SK-N-SH (cell line): ENCODE measurements at regions not wholly inside any gene's neighbourhood (a gene's known extent, or its start where the extent isn't known, plus 50 kb on each side); places are given as distances from the start of the nearest gene placed in this dataset.

Experiments
- CTCF ChIA-PET: fragments of 300-600, 350-600 bp; formaldehyde crosslinking; extraction: SDS; loops from one replicate; lab custom pipeline; 2021; lab: Yijun Ruan, JAX
- POLR2A ChIA-PET: fragments of 350-600 bp; sonication (Branson Sonifier 250); formaldehyde crosslinking; extraction: SDS; loops from one replicate; lab custom pipeline; 2020; ENCODE audit warnings: antibody characterized with exemption, inconsistent platforms; lab: Yijun Ruan, JAX
- DNase-seq: peaks from one replicate; pipeline ENCODE4 v3.0.0; 2012
- H2AFZ ChIP-seq: fragments of 200-600 bp; sonication (generic); 2 replicates; pipeline ENCODE4 v1.8.1; 2016; ENCODE audit warnings: antibody characterized with exemption, mild to moderate bottlenecking, low read depth
- H3F3A ChIP-seq: fragments of 200-600 bp; sonication (generic); replicated peaks from 2 replicates; pipeline ENCODE3; 2016; ENCODE audit warnings: antibody characterized with exemption, mild to moderate bottlenecking; ENCODE audit not compliant: insufficient read depth
- H3K27ac ChIP-seq, 2 experiments: fragments of 200-500 bp in 1 of 2; fragments of 200-600 bp in 1 of 2; sonication (Bioruptor generic) in 1 of 2; sonication (generic), shearing (Covaris generic) in 1 of 2; 2 replicates each; pipeline versions ENCODE4 v1.5.1 to v1.6.1; 2014 to 2016; ENCODE audit warnings: low read depth in 2 of 2, inconsistent platforms in 1 of 2, low read length in 1 of 2, mild to moderate bottlenecking in 1 of 2, mixed read lengths in 1 of 2
- H3K27me3 ChIP-seq: fragments of 200-600 bp; sonication (generic), shearing (Covaris generic); 2 replicates; pipeline ENCODE4 v1.6.1; 2016; ENCODE audit warnings: mixed run types; ENCODE audit not compliant: insufficient read depth
- H3K36me3 ChIP-seq, 2 experiments: fragments of 200-500 bp in 1 of 2; fragments of 200-600 bp in 1 of 2; sonication (Bioruptor generic) in 1 of 2; sonication (generic) in 1 of 2; replicated peaks in 1 of 2; 2 replicates each; pipeline versions ENCODE3 to v1.5.1; 2014 to 2016; ENCODE audit warnings: low read length in 1 of 2, mild to moderate bottlenecking in 1 of 2; ENCODE audit not compliant: insufficient read depth in 2 of 2, control insufficient read depth in 1 of 2
- H3K4me1 ChIP-seq, 2 experiments: fragments of 200-500 bp in 1 of 2; fragments of 200-600 bp in 1 of 2; sonication (Bioruptor generic) in 1 of 2; sonication (generic), shearing (Covaris generic) in 1 of 2; 2 replicates each; pipeline versions ENCODE4 v1.5.1 to v1.6.1; 2014 to 2016; ENCODE audit warnings: low read depth in 1 of 2, low read length in 1 of 2, mixed run types in 1 of 2; ENCODE audit not compliant: insufficient read depth in 2 of 2, control insufficient read depth in 1 of 2
- H3K4me2 ChIP-seq: fragments of 200-600 bp; sonication (generic), shearing (Covaris generic); 2 replicates; pipeline ENCODE4 v1.6.1; 2017; ENCODE audit warnings: mixed run types
- H3K4me3 ChIP-seq, 2 experiments: fragments of 200-500 bp in 1 of 2; fragments of 200-600 bp in 1 of 2; sonication (Bioruptor generic) in 1 of 2; sonication (generic), shearing (Covaris generic) in 1 of 2; 2 replicates each; pipeline versions ENCODE4 v1.5.1 to v1.8.1; 2014 to 2016; ENCODE audit warnings: low read depth in 2 of 2, inconsistent platforms in 1 of 2, low read length in 1 of 2, mild to moderate bottlenecking in 1 of 2, mixed read lengths in 1 of 2, moderate library complexity in 1 of 2
- H3K79me2 ChIP-seq: fragments of 200-600 bp; sonication (generic); 2 replicates; pipeline ENCODE4 v1.8.1; 2017; ENCODE audit warnings: mild to moderate bottlenecking; ENCODE audit not compliant: insufficient read depth
- H3K9ac ChIP-seq: fragments of 200-600 bp; sonication (generic); 2 replicates; pipeline ENCODE4 v1.6.1; 2017; ENCODE audit warnings: mixed run types
- H3K9me2 ChIP-seq: fragments of 200-600 bp; sonication (generic); 2 replicates; pipeline ENCODE4 v1.6.1; 2017; ENCODE audit warnings: mixed run types
- H3K9me3 ChIP-seq: fragments of 200-600 bp; sonication (generic); 2 replicates; pipeline ENCODE4 v1.6.1; 2017; ENCODE audit warnings: mixed run types, mild to moderate bottlenecking, moderate library complexity
- H4K20me1 ChIP-seq: fragments of 200-600 bp; sonication (generic); 2 replicates; pipeline ENCODE4 v1.6.1; 2017; ENCODE audit warnings: mild to moderate bottlenecking, mixed run types; ENCODE audit not compliant: insufficient read depth
- CHD2 ChIP-seq: fragments of 150-350 bp; IDR thresholded peaks from 2 replicates; pipeline ENCODE4 v1.6.1; 2018; ENCODE audit warnings: low read length; ENCODE audit not compliant: partially characterized antibody
- EP300 ChIP-seq, 2 experiments: IDR thresholded peaks; 2 replicates each; pipeline versions ENCODE4 v1.4.0 to v1.6.1; 2012; ENCODE audit warnings: borderline replicate concordance in 1 of 2, low read depth in 1 of 2, low read length in 1 of 2
- EZH2phosphoT487 ChIP-seq: fragments of 200-600 bp; sonication (generic); IDR thresholded peaks from 2 replicates; pipeline ENCODE4 v1.6.1; 2017; ENCODE audit warnings: low read depth, mixed run types, mild to moderate bottlenecking, antibody characterized with exemption, moderate library complexity, borderline replicate concordance
- FOXJ3 ChIP-seq: sonication (generic); formaldehyde crosslinking; IDR thresholded peaks from 2 replicates; pipeline ENCODE4 v1.5.1; 2020; ENCODE audit warnings: mild to moderate bottlenecking, missing genetic modification reagents
- FOXM1 ChIP-seq: IDR thresholded peaks from 2 replicates; pipeline ENCODE4 v1.4.0; 2012; ENCODE audit warnings: low read depth, mild to moderate bottlenecking
- GATA2 ChIP-seq: sonication (generic); formaldehyde crosslinking; IDR thresholded peaks from 2 replicates; pipeline ENCODE4 v1.5.0; 2020; ENCODE audit warnings: mild to moderate bottlenecking, missing genetic modification reagents
- MAX ChIP-seq: IDR thresholded peaks from 2 replicates; pipeline ENCODE4 v1.4.0; 2012; ENCODE audit warnings: low read depth
- MEF2A ChIP-seq: IDR thresholded peaks from 2 replicates; pipeline ENCODE4 v1.4.0; 2012; ENCODE audit warnings: low read depth, borderline replicate concordance
- MXI1 ChIP-seq: IDR thresholded peaks from 2 replicates; pipeline ENCODE4 v1.6.1; 2012; ENCODE audit warnings: mild to moderate bottlenecking, low read depth, low read length, improper control_type of control experiment
- NFIC ChIP-seq: IDR thresholded peaks from 2 replicates; pipeline ENCODE4 v1.4.0; 2012; ENCODE audit warnings: borderline replicate concordance
- NRF1 ChIP-seq: IDR thresholded peaks from 2 replicates; pipeline ENCODE4 v1.6.1; 2012; ENCODE audit warnings: low read depth, mild to moderate bottlenecking, low read length
- PBX3 ChIP-seq: IDR thresholded peaks from 2 replicates; pipeline ENCODE4; 2012
- RAD21 ChIP-seq: IDR thresholded peaks from 2 replicates; pipeline ENCODE4 v1.6.1; 2012; ENCODE audit warnings: mild to moderate bottlenecking, low read length
- RCOR1 ChIP-seq: fragments of 150-350 bp; IDR thresholded peaks from 2 replicates; pipeline ENCODE4 v1.6.1; 2017; ENCODE audit warnings: antibody characterized with exemption, low read length
- RFX5 ChIP-seq: IDR thresholded peaks from 2 replicates; pipeline ENCODE4 v1.6.1; 2012; ENCODE audit warnings: mild to moderate bottlenecking, improper control_type of control experiment, low read length
- SIN3A ChIP-seq: IDR thresholded peaks from 2 replicates; pipeline ENCODE4 v1.6.1; 2012; ENCODE audit warnings: low read depth, mild to moderate bottlenecking, low read length, moderate library complexity, borderline replicate concordance
- TAF1 ChIP-seq: IDR thresholded peaks from 2 replicates; pipeline ENCODE4 v1.6.1; 2012; ENCODE audit warnings: low read depth, mild to moderate bottlenecking, low read length, moderate library complexity, borderline replicate concordance
- USF2 ChIP-seq: fragments of 150-350 bp; IDR thresholded peaks from 2 replicates; pipeline ENCODE4 v1.6.1; 2017; ENCODE audit warnings: antibody characterized with exemption, low read length, low read depth, borderline replicate concordance
- YY1 ChIP-seq: IDR thresholded peaks from 2 replicates; pipeline ENCODE4 v1.4.0; 2012; ENCODE audit warnings: low read depth, mild to moderate bottlenecking
- WGBS: methylation state at CpG from one replicate; pipeline ENCODE4 v1.1.6; 2017; ENCODE audit warnings: low lambda C conversion rate; 5-methylcytosine and 5-hydroxymethylcytosine counted together
- TF ChIP-seq, protein P1 (sequence below): IDR thresholded peaks from 2 replicates; pipeline ENCODE4 v1.6.1; 2012; ENCODE audit warnings: mild to moderate bottlenecking, low read depth, low read length, moderate library complexity
- TF ChIP-seq, protein P2 (sequence below): fragments of 200-600 bp; sonication (generic); IDR thresholded peaks from 2 replicates; pipeline ENCODE4 v1.6.1; 2017; ENCODE audit warnings: antibody characterized with exemption, mild to moderate bottlenecking, moderate library complexity

- H3K9me2 ChIP-seq: no peaks in the 10 kb centered on the region
- no peaks in the 10 kb centered on the region for H3F3A ChIP-seq
- no peaks in the 10 kb centered on the region for H3K9me3 ChIP-seq
- no peaks in the 10 kb centered on the region for H4K20me1 ChIP-seq
- H3K36me3 ChIP-seq: no peaks in the 10 kb centered on the region
- CTCF ChIA-PET: no interaction called here
- POLR2A ChIA-PET: no interaction called here
- TF ChIP-seq, protein P1, sequence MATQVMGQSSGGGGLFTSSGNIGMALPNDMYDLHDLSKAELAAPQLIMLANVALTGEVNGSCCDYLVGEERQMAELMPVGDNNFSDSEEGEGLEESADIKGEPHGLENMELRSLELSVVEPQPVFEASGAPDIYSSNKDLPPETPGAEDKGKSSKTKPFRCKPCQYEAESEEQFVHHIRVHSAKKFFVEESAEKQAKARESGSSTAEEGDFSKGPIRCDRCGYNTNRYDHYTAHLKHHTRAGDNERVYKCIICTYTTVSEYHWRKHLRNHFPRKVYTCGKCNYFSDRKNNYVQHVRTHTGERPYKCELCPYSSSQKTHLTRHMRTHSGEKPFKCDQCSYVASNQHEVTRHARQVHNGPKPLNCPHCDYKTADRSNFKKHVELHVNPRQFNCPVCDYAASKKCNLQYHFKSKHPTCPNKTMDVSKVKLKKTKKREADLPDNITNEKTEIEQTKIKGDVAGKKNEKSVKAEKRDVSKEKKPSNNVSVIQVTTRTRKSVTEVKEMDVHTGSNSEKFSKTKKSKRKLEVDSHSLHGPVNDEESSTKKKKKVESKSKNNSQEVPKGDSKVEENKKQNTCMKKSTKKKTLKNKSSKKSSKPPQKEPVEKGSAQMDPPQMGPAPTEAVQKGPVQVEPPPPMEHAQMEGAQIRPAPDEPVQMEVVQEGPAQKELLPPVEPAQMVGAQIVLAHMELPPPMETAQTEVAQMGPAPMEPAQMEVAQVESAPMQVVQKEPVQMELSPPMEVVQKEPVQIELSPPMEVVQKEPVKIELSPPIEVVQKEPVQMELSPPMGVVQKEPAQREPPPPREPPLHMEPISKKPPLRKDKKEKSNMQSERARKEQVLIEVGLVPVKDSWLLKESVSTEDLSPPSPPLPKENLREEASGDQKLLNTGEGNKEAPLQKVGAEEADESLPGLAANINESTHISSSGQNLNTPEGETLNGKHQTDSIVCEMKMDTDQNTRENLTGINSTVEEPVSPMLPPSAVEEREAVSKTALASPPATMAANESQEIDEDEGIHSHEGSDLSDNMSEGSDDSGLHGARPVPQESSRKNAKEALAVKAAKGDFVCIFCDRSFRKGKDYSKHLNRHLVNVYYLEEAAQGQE: no peak
- TF ChIP-seq YY1: no peak
- no peak for TF ChIP-seq EZH2phosphoT487
- no peak overlapping the region for H2AFZ ChIP-seq
- no peak overlapping the region for H3K4me2 ChIP-seq
- no peak for DNase-seq
- no peak overlapping the region for H3K27ac ChIP-seq
- no peaks in the 10 kb centered on the region for H3K4me1 ChIP-seq
- no peaks in the 10 kb centered on the region for H3K79me2 ChIP-seq
- H3K27me3 ChIP-seq: no peaks in the 10 kb centered on the region
- H3K9ac ChIP-seq: no peak overlapping the region
- WGBS: 45% methylated on average over 2 of the region's 2 CpGs
- H3K4me3 ChIP-seq: no peak overlapping the region
These were observed 341.2 kb upstream of the MAP3K7 start for GRCh38 chr6:90928051-90928450.

- Histone ChIP-seq H3K27ac (no peak overlapping the region), H3K79me2 (no peaks in the 10 kb centered on the region), H3K9me3 (no peaks in the 10 kb centered on the region), H2AFZ (no peak overlapping the region), H3K4me3 (no peak overlapping the region), H3K4me1 (no peaks in the 10 kb centered on the region), H3K4me2 (no peak overlapping the region), H4K20me1 (no peaks in the 10 kb centered on the region), H3K9me2 (no peaks in the 10 kb centered on the region), H3K27me3 (no peaks in the 10 kb centered on the region), H3K9ac (no peak overlapping the region), H3K36me3 (no peaks in the 10 kb centered on the region), H3F3A (no peaks in the 10 kb centered on the region)
- TF ChIP-seq RAD21 (no peak), MXI1 (no peak), FOXM1 (no peak), PBX3 (no peak), MEF2A (no peak), SIN3A (no peak), MAX (no peak), TAF1 (no peak), NRF1 (no peak), FOXJ3 (CRISPR knock-in tag) (no peak), EZH2phosphoT487 (no peak), EP300 (IDR thresholded peaks at IDR 0.05; ENCODE audit: borderline replicate concordance in 1 of 2, low read depth in 1 of 2, low read length in 1 of 2) (no peak), CHD2 (no peak), RFX5 (no peak), USF2 (no peak), GATA2 (CRISPR knock-in tag) (no peak), NFIC (no peak), RCOR1 (no peak)
- TF ChIP-seq, protein P2, sequence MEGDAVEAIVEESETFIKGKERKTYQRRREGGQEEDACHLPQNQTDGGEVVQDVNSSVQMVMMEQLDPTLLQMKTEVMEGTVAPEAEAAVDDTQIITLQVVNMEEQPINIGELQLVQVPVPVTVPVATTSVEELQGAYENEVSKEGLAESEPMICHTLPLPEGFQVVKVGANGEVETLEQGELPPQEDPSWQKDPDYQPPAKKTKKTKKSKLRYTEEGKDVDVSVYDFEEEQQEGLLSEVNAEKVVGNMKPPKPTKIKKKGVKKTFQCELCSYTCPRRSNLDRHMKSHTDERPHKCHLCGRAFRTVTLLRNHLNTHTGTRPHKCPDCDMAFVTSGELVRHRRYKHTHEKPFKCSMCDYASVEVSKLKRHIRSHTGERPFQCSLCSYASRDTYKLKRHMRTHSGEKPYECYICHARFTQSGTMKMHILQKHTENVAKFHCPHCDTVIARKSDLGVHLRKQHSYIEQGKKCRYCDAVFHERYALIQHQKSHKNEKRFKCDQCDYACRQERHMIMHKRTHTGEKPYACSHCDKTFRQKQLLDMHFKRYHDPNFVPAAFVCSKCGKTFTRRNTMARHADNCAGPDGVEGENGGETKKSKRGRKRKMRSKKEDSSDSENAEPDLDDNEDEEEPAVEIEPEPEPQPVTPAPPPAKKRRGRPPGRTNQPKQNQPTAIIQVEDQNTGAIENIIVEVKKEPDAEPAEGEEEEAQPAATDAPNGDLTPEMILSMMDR: no peak
- ChIA-PET POLR2A (no interaction called here), CTCF (interaction anchor here (3.4 kb wide), 1 partner anchor 15 kb away, joined by 12 read pairs; no protein-coding TSS in a partner anchor)
- 39% methylated on average over 4 of the region's 4 CpGs for WGBS
- no peak for DNase-seq
These were observed 338.9 kb upstream of the MAP3K7 start for GRCh38 chr6:90925726-90926125.
